ENCODE measurements at regions not wholly inside any gene's neighbourhood (a gene's known extent, or its start where the extent isn't known, plus 50 kb on each side); places are given as distances from the start of the nearest gene placed in this dataset.

DNA sequence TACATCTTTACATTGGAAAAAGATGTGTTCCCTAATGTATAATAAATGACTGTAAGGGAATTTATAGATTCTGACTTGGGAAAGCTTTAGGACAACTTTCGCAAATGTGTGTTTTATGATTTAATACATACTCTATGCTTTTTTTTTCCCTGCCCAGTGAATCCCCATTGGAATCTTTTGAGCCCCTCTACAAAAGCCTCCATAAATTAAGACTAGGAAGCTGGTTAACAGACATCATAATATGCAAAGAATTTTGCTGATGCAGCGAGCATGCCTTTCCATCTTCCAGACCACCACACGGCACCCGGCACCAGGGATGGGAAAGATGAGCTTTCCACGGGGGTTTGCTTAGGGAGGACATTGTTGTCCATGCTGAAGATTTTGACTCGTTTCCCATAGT, 156.1 kb upstream of the IVNS1ABP start:
- TF ChIP-seq POLR2AphosphoS5 (IDR thresholded peaks at IDR 0.05; ENCODE audit: insufficient read depth, low read depth, low read length), result no peak
- TF ChIP-seq, protein P1, sequence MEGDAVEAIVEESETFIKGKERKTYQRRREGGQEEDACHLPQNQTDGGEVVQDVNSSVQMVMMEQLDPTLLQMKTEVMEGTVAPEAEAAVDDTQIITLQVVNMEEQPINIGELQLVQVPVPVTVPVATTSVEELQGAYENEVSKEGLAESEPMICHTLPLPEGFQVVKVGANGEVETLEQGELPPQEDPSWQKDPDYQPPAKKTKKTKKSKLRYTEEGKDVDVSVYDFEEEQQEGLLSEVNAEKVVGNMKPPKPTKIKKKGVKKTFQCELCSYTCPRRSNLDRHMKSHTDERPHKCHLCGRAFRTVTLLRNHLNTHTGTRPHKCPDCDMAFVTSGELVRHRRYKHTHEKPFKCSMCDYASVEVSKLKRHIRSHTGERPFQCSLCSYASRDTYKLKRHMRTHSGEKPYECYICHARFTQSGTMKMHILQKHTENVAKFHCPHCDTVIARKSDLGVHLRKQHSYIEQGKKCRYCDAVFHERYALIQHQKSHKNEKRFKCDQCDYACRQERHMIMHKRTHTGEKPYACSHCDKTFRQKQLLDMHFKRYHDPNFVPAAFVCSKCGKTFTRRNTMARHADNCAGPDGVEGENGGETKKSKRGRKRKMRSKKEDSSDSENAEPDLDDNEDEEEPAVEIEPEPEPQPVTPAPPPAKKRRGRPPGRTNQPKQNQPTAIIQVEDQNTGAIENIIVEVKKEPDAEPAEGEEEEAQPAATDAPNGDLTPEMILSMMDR (IDR thresholded peaks at IDR 0.05; ENCODE audit: extremely low read depth in 1 of 2, insufficient read depth in 1 of 2, low read depth in 1 of 2, low read length in 2 of 2), result no peak
- no peak for TF ChIP-seq POLR2A (IDR thresholded peaks at IDR 0.05; ENCODE audit: low read depth, low read length)
- no peak for TF ChIP-seq FOS (IDR thresholded peaks at IDR 0.05; ENCODE audit: borderline replicate concordance, insufficient read depth, low read length)
- TF ChIP-seq MYC (IDR thresholded peaks at IDR 0.05; ENCODE audit: low read depth, low read length), result no peak
- TF ChIP-seq EZH2 (IDR thresholded peaks at IDR 0.05; ENCODE audit: borderline replicate concordance, low read depth, low read length, severe bottlenecking), result no peak

Measured in endothelial cell of umbilical vein (primary cell).